ENCODE measurements at regions not wholly inside any gene's neighbourhood (a gene's known extent, or its start where the extent isn't known, plus 50 kb on each side); places are given as distances from the start of the nearest gene placed in this dataset.

DNA sequence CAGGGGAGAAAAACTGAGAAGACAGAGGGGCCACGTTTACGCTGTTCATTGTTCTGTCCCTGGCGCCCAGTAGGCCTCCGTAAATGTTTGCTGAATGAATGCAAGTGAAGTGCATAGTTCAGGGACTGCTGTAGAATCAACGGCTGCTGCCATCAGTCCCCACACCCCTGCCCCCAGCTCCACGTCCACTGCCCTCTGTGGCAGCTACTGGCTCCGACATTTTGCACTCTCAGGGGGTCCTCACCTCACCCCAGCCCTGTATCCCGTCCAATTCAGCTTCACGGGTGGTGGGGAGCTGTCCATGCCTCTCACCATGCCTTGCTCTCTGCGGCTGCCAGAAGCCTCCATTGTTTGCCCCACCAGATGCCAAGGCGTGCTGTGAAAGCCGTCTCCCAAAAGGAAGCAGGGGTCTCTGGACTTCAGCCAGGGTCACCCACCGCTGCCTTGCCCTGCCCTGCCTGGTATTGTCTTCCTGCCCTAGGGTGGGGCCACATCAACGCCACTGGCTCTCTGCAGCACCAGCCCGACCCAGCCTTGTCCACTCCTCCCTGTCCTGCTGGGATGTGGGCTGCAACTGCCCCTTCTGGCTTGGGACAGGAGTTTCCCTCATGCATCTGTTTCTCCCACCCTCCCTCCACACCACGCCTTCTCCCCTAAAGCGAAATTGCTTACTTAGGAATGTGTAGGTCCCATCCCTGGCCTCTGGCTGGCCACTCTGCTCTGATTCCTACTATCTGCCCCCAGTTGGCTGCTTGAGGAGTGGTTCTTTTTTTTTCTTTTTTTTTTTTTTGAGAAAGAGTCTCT, 86.0 kb downstream of the RHOB start:
- intact Hi-C loops (cut with micrococcal nuclease), result no loop called here
- DNase-seq, result no peak
- Histone ChIP-seq H3K4me2 (ENCODE audit: low read length) (no peak overlapping the region), H4K20me1 (ENCODE audit: low read length) (no peaks in the 10 kb centered on the region), H3K4me3 (ENCODE audit: low read length) (no peak overlapping the region), H3K9me2 (replicated peaks; ENCODE audit: low read length) (no peaks in the 10 kb centered on the region), H3K27ac (ENCODE audit: low read length) (no peak overlapping the region), H3F3A (ENCODE audit: low read length, unreplicated experiment) (no peaks in the 10 kb centered on the region), H3K36me3 (ENCODE audit: low read depth, low read length) (no peaks in the 10 kb centered on the region), H3K9me3 (ENCODE audit: low read length) (no peaks in the 10 kb centered on the region), H3K9ac (ENCODE audit: low read length) (no peak overlapping the region), H3K4me1 (ENCODE audit: insufficient read depth, low read length) (no peaks in the 10 kb centered on the region), H2AFZ (ENCODE audit: low read length) (no peak overlapping the region), H3K79me2 (ENCODE audit: low read length) (no peaks in the 10 kb centered on the region), H3K27me3 (ENCODE audit: low read length) (no peaks in the 10 kb centered on the region)
- TF ChIP-seq EZH2phosphoT487 (IDR thresholded peaks at IDR 0.05; ENCODE audit: borderline replicate concordance, low read length) (no peak), EZH2 (IDR thresholded peaks at IDR 0.05; ENCODE audit: low read length, unreplicated experiment) (no peak)
- TF ChIP-seq, protein P1, sequence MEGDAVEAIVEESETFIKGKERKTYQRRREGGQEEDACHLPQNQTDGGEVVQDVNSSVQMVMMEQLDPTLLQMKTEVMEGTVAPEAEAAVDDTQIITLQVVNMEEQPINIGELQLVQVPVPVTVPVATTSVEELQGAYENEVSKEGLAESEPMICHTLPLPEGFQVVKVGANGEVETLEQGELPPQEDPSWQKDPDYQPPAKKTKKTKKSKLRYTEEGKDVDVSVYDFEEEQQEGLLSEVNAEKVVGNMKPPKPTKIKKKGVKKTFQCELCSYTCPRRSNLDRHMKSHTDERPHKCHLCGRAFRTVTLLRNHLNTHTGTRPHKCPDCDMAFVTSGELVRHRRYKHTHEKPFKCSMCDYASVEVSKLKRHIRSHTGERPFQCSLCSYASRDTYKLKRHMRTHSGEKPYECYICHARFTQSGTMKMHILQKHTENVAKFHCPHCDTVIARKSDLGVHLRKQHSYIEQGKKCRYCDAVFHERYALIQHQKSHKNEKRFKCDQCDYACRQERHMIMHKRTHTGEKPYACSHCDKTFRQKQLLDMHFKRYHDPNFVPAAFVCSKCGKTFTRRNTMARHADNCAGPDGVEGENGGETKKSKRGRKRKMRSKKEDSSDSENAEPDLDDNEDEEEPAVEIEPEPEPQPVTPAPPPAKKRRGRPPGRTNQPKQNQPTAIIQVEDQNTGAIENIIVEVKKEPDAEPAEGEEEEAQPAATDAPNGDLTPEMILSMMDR (conservative IDR thresholded peaks at IDR 0.05; ENCODE audit: low read depth, low read length), result no peak
- ChIA-PET POLR2A (ENCODE audit: unreplicated experiment) (no interaction called here), CTCF (interaction anchor here (0.5 kb wide), 1 partner anchor 206 kb away, joined by 3 read pairs; no protein-coding TSS in a partner anchor)
- BruUV-seq (replicated peaks), result no TSS peak
- ATAC-seq, result no peak

DNA sequence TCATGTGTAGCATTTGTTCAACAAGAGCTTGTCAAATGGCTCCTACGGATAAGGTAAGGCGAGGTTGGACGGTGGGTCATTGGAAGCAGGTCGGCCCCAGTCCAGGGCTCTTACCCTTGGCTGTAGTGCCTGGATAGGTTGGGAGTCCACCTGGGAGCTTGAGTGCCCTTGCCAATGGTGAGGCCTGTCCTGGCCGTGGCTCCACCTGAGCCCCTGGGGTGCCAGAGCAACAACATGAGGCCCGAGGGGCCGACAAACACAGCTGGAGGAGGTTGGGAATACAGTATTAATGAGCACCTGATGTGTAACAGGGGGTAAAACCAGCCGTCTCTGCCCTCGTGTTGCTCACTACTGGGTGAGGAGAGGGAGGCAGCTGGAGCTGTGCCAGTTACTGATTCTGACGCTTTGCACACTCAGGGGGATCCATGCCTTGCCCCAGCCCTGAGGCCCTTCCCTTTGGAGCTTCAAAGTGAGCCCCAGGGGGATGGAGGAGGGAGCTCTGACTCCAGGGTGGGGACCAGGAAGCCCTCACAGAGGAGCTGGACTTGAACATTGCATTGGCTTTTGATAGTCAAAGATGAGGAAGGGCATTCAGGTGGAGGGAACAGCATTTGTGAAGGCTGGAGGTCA, 87.2 kb downstream of the RHOB start:
- Histone ChIP-seq H3K9ac (ENCODE audit: low read length) (no peak overlapping the region), H3K4me3 (ENCODE audit: low read length) (no peak overlapping the region), H3K9me2 (replicated peaks; ENCODE audit: low read length) (no peaks in the 10 kb centered on the region), H4K20me1 (ENCODE audit: low read length) (no peaks in the 10 kb centered on the region), H3K36me3 (ENCODE audit: low read depth, low read length) (no peaks in the 10 kb centered on the region), H3K9me3 (ENCODE audit: low read length) (no peaks in the 10 kb centered on the region), H3K79me2 (ENCODE audit: low read length) (no peaks in the 10 kb centered on the region), H3K27me3 (ENCODE audit: low read length) (no peaks in the 10 kb centered on the region), H3K4me2 (ENCODE audit: low read length) (no peak overlapping the region), H3F3A (ENCODE audit: low read length, unreplicated experiment) (no peaks in the 10 kb centered on the region), H3K27ac (ENCODE audit: low read length) (no peak overlapping the region), H2AFZ (ENCODE audit: low read length) (no peak overlapping the region), H3K4me1 (ENCODE audit: insufficient read depth, low read length) (0 out of 2 replicates have a peak, but pooled peaks cover 2% of the 10 kb centered on the region)
- POLR2A ChIA-PET (ENCODE audit: unreplicated experiment), result interaction anchor here (0.7 kb wide), 1 partner anchor 419 kb away, joined by 6 read pairs; no protein-coding TSS in a partner anchor
- TF ChIP-seq, protein P1 (conservative IDR thresholded peaks at IDR 0.05; ENCODE audit: low read depth, low read length), result no peak
- TF ChIP-seq EZH2 (IDR thresholded peaks at IDR 0.05; ENCODE audit: low read length, unreplicated experiment) (no peak), EZH2phosphoT487 (IDR thresholded peaks at IDR 0.05; ENCODE audit: borderline replicate concordance, low read length) (no peak)
- CTCF ChIA-PET, result no interaction called here
- BruUV-seq (replicated peaks), result no TSS peak
- intact Hi-C loops (cut with micrococcal nuclease), result no loop called here
- ATAC-seq (no peak), DNase-seq (no peak)

Measured in PC-3 (cell line).